Bronchial epithelial cell (primary cell): ENCODE measurements at regions not wholly inside any gene's neighbourhood (a gene's known extent, or its start where the extent isn't known, plus 50 kb on each side); places are given as distances from the start of the nearest gene placed in this dataset.
A peak's percentile ranks its signal among the peaks of the same experiment; 100 is the strongest.

Experiments used
- DNase-seq: peaks from one replicate; pipeline ENCODE4 v3.0.0-alpha.2; 2010; ENCODE audit warnings: low read depth
- FAIRE-seq: peaks from 2 replicates; lab custom pipeline; 2011; peaks lifted over from hg19 to GRCh38; lab: Jason Lieb, UNC
- H3K27me3 ChIP-seq: 2 replicates; pipeline ENCODE4 v1.5.1; 2011; ENCODE audit warnings: low read length; ENCODE audit not compliant: control insufficient read depth, insufficient read depth
- H3K36me3 ChIP-seq: 2 replicates; pipeline ENCODE4 v1.5.1; 2011; ENCODE audit warnings: low read length; ENCODE audit not compliant: control insufficient read depth, insufficient read depth
- H3K4me3 ChIP-seq: 2 replicates; pipeline ENCODE4 v1.5.1; 2011; ENCODE audit warnings: mild to moderate bottlenecking, low read depth, low read length, control low read depth
- TF ChIP-seq, protein P1 (sequence below): IDR thresholded peaks from 2 replicates; pipeline ENCODE4 v1.5.1; 2011; ENCODE audit warnings: mild to moderate bottlenecking, moderate library complexity, low read length, control low read depth, inconsistent platforms; ENCODE audit not compliant: insufficient read depth, severe bottlenecking

DNA sequence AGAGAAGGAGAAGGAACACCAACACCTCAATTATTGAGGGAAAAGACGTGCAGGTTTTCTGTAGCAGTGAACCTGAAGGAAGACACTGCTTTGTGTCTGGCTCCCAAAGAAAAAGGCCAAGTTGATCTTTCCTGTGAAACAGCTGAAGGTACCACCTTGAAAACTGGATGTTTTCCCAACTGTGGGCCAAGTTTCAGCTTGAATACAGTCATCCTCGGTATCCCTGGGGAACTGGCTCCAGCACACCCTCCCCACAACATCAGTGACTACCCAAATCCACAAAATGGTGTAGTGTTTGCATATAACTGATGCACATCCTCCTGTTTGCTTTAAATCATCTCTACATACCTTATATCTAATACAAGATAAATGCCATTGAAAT lies 297.0 kb upstream of the PITRM1 start:
- peak; percentile 70 for DNase-seq
- Histone ChIP-seq H3K27me3 (no peaks in the 10 kb centered on the region), H3K4me3 (no peak overlapping the region), H3K36me3 (no peaks in the 10 kb centered on the region)
- TF ChIP-seq, protein P1, sequence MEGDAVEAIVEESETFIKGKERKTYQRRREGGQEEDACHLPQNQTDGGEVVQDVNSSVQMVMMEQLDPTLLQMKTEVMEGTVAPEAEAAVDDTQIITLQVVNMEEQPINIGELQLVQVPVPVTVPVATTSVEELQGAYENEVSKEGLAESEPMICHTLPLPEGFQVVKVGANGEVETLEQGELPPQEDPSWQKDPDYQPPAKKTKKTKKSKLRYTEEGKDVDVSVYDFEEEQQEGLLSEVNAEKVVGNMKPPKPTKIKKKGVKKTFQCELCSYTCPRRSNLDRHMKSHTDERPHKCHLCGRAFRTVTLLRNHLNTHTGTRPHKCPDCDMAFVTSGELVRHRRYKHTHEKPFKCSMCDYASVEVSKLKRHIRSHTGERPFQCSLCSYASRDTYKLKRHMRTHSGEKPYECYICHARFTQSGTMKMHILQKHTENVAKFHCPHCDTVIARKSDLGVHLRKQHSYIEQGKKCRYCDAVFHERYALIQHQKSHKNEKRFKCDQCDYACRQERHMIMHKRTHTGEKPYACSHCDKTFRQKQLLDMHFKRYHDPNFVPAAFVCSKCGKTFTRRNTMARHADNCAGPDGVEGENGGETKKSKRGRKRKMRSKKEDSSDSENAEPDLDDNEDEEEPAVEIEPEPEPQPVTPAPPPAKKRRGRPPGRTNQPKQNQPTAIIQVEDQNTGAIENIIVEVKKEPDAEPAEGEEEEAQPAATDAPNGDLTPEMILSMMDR = no peak
- FAIRE-seq = no peak

DNA sequence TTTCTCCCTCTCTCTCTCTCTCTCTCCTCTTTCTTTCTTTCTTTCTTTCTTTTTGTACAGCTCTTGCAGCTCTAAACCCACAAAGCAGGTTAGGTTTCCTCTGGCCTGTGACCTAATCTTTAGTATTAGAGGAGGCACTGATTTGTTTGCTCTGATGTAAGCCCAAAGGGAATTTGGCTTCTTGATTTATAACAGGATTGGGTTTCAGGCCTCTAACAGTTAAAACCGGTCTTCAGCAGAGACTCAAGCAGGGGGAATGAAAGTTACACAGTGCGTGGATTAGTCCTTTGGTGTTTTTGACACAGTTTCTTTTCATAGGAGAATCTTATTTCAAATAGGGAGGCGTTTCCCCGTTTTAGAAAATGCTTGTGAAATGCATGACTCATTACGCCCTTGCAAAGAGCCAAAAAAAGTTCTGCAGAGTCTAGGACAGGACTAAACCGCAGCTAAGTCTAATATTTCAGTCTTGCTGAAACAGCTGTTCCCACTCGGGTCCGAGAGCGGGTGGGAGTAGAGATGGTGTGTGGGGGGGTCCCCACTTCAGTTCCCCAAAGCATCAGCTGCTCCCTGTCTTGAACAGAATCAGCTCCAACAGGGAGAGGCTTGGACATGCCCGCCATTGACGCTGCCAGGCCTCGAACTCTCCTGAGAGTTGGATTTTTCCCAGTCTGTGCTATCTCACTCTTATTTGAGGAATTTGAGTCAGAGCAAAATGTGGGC lies 296.5 kb upstream of the PITRM1 start:
- Histone ChIP-seq H3K4me3 (no peak overlapping the region), H3K27me3 (no peaks in the 10 kb centered on the region), H3K36me3 (no peaks in the 10 kb centered on the region)
- peak; percentile 92 for DNase-seq
- TF ChIP-seq, protein P1 = no peak
- FAIRE-seq = no peak

DNA sequence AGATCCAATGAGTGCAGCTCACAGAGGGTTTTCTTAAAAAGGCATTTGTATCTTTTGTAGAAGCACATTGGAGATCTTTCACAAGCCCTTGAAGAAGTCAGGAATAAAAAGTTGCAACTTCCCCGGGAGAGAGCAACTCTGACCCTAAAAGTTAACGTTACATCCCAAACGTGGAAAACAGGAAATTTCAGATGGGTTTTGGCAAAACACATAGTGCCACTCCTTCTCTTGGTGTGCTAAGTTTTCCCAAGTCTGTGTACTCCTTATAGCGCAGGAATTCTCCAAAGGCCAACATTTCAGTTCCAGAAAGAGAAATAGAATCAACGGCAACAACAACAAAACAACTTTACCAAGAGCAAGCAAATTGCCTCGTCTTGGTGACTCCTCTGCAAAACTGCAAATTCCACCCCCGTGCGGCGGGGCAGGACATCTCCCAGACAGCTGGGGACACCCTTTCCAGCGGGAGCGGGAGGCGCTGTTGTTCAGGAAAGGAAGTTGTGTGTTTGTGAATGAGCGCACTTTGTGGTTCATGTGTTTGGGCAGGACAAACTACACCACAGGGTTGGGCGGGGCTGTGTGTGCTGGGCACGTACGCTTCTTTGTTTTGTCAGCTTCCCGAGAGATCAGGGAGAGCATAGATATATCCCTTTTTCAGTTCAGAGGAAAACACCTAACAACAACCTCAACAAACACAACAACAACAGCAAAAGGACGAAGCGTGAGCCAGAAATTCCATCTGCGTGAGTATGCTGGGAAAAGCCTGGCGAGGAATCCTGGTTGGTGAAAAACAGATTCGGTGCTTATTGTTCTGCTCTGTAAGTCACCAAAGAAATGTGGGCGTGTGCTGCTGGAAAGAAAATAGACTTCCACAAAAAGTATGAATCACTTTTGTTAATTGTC lies 294.7 kb upstream of the PITRM1 start:
- no peak overlapping the region for H3K4me3 ChIP-seq
- no peaks in the 10 kb centered on the region for H3K27me3 ChIP-seq
- TF ChIP-seq, protein P1 = peak; percentile 72
- peak; percentile 99 for DNase-seq
- no peaks in the 10 kb centered on the region for H3K36me3 ChIP-seq
- peak; percentile 95 for FAIRE-seq

DNA sequence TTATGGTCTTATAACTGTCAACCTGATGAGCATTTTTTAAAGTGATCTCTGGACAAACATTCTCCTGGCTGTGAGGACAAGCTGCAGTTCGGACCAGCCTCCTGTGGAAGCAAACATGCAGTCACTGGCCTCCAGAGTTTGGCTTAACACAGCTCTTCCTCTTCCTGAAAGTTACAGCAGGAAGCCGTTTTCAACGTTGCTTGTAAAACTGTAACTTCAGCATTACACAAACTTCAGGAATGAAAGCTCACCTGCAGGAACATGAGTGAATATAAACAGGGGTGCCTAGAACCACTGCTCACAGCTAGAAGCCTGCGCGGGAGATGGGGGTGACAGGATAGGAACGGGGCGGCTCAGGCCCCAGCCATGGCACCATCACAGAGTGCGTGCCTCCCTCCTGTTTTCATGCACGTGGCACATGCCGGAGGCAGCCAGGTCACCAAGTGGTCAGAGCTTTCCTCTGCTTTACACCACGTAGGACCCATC lies 292.9 kb upstream of the PITRM1 start:
- Histone ChIP-seq H3K27me3 (no peaks in the 10 kb centered on the region), H3K4me3 (no peak overlapping the region), H3K36me3 (no peaks in the 10 kb centered on the region)
- FAIRE-seq = peak; percentile 23
- peak; percentile 86 for DNase-seq
- TF ChIP-seq, protein P1 = no peak

DNA sequence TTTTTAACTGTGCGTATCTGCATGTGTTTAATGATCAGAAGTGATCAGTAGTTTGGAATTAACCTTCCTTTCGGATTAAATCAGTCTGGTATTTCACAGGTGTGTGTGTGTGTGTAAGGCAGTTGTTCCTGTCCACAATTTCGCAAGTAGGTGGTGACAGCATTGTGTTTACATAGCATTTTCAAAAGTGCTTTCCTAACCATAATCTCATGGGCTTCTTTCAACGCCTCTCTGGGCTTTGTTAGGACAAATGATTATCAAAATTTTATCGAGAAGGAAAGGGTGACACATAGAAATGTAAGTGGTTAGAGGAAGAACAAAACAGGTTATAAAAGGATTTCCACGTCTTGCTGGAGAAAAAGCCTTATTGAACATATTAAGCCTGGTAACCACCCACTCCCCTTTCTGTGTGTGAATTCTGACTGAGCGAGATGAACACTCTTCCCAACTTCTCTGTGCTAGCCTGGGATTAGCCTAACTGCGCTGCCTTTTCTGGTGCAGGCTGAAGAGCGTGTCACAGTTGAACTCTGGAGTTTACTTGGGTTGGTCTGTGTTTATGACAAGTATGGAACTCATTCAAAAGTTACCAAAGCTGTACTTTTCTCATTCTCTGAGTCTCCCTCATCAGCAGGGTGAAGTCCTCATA lies 292.3 kb upstream of the PITRM1 start:
- TF ChIP-seq, protein P1 = no peak
- H3K4me3 ChIP-seq = no peak overlapping the region
- peak; percentile 93 for DNase-seq
- H3K27me3 ChIP-seq = no peaks in the 10 kb centered on the region
- H3K36me3 ChIP-seq = no peaks in the 10 kb centered on the region
- FAIRE-seq = no peak
